ENCODE measurements at regions not wholly inside any gene's neighbourhood (a gene's known extent, or its start where the extent isn't known, plus 50 kb on each side); places are given as distances from the start of the nearest gene placed in this dataset.

DNA sequence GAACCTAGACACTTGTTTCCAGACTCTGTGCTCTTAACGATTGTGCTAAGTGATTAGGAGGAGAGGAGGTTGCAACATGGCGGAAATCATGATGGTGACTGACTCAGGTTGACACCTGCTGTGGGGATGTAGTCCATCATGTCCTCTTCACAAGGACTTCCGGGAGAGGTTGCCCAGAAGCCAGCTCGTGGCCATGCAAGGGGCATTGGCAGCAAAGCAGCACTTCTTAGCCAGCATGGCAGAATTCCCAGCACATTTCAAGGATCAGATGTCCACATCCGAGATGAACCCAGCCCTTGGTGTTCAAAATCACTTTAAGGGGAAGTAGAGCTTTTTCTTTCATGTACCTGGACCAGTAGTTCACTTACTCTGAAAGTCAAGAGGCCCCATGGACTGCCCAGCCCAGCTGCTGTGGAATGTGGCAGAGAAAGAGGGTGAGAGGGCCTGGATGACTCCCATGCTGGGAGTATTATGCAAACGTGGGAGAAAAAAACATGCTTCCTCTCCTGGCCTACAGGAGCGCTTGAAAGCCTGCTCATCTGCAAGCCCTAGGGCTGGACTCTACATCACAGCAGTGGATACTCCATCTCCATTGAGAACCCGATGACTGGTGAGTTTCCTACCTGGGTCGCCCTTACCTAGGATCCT is 65.5 kb downstream of the IRX6 start:
- TF ChIP-seq, protein P1, sequence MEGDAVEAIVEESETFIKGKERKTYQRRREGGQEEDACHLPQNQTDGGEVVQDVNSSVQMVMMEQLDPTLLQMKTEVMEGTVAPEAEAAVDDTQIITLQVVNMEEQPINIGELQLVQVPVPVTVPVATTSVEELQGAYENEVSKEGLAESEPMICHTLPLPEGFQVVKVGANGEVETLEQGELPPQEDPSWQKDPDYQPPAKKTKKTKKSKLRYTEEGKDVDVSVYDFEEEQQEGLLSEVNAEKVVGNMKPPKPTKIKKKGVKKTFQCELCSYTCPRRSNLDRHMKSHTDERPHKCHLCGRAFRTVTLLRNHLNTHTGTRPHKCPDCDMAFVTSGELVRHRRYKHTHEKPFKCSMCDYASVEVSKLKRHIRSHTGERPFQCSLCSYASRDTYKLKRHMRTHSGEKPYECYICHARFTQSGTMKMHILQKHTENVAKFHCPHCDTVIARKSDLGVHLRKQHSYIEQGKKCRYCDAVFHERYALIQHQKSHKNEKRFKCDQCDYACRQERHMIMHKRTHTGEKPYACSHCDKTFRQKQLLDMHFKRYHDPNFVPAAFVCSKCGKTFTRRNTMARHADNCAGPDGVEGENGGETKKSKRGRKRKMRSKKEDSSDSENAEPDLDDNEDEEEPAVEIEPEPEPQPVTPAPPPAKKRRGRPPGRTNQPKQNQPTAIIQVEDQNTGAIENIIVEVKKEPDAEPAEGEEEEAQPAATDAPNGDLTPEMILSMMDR (optimal IDR thresholded peaks at IDR 0.05 in 1 of 3, IDR thresholded peaks at IDR 0.05 in 1 of 3, conservative IDR thresholded peaks at IDR 0.05 in 1 of 3; ENCODE audit: extremely low read depth in 1 of 3, insufficient read depth in 2 of 3, low read length in 3 of 3) = peak in 1 of 3 experiments; percentile 2
- no peak for TF ChIP-seq EZH2 (IDR thresholded peaks at IDR 0.05; ENCODE audit: low read length)
